Stimulated activated CD8-positive, alpha-beta memory T cell treated with anti-CD3 and anti-CD28 coated beads, Interleukin-7, amount 100 ng/mL, for 48 hours (primary cell): ENCODE measurements at regions not wholly inside any gene's neighbourhood (a gene's known extent, or its start where the extent isn't known, plus 50 kb on each side); places are given as distances from the start of the nearest gene placed in this dataset.
"Not testable (repeated sequence)": the region's sequence is repeated elsewhere in the genome, so short reads cannot be mapped to it uniquely, and the experiment has no call there.

Experiments used
- DNase-seq, 2 donors: peaks; one replicate each; pipeline ENCODE4 v3.0.0-alpha.2; 2020; ENCODE audit warnings: low read depth in 1 of 2; ENCODE audit errors: extremely low read depth in 1 of 2

GRCh38 chr9:135348076-135348787 is 131.3 kb upstream of the PPP1R26 start:
- no peak for DNase-seq

- DNase-seq = no peak
Observed at GRCh38 chr9:135348788-135349150, 130.8 kb upstream of the PPP1R26 start.

- DNase-seq = no peak
Observed at GRCh38 chr9:135349212-135350002, 130.2 kb upstream of the PPP1R26 start.

- DNase-seq = no peak
Observed at GRCh38 chr9:135350003-135350315, 129.6 kb upstream of the PPP1R26 start.

- DNase-seq = no peak
Observed at GRCh38 chr9:135353935-135354334, 125.6 kb upstream of the PPP1R26 start.

GRCh38 chr9:135355521-135356011 is 124.0 kb upstream of the PPP1R26 start:
- DNase-seq = no peak

GRCh38 chr9:135356021-135356420 is 123.6 kb upstream of the PPP1R26 start:
- DNase-seq = no peak

- DNase-seq = no peak
Observed at GRCh38 chr9:135356796-135357195, 122.8 kb upstream of the PPP1R26 start.

- DNase-seq = no peak
Observed at GRCh38 chr9:135357863-135358551, 121.6 kb upstream of the PPP1R26 start.

- no peak for DNase-seq
Observed at GRCh38 chr9:135358552-135358940, 121.0 kb upstream of the PPP1R26 start.

- DNase-seq = no peak
Observed at GRCh38 chr9:135359764-135360163, 119.8 kb upstream of the PPP1R26 start.

GRCh38 chr9:135360617-135361016 is 119.0 kb upstream of the PPP1R26 start:
- no peak for DNase-seq

- not testable (repeated sequence) for DNase-seq
Observed at GRCh38 chr9:135361668-135362067, 117.9 kb upstream of the PPP1R26 start.

- no peak for DNase-seq
Observed at GRCh38 chr9:135363596-135363995, 116.0 kb upstream of the PPP1R26 start.

GRCh38 chr9:135365013-135365768 is 114.4 kb upstream of the PPP1R26 start:
- DNase-seq = no peak

- no peak for DNase-seq
Observed at GRCh38 chr9:135366104-135366503, 113.5 kb upstream of the PPP1R26 start.

- no peak for DNase-seq
Observed at GRCh38 chr9:135369412-135369990, 110.1 kb upstream of the PPP1R26 start.

GRCh38 chr9:135370411-135371375 is 108.9 kb upstream of the PPP1R26 start:
- no peak for DNase-seq

- DNase-seq = no peak
Observed at GRCh38 chr9:135371535-135371934, 108.0 kb upstream of the PPP1R26 start.

GRCh38 chr9:135372036-135372435 is 107.5 kb upstream of the PPP1R26 start:
- no peak for DNase-seq
